GM18502 (cell line): ENCODE measurements at regions not wholly inside any gene's neighbourhood (a gene's known extent, or its start where the extent isn't known, plus 50 kb on each side); places are given as distances from the start of the nearest gene placed in this dataset.
"Not testable (repeated sequence)": the region's sequence is repeated elsewhere in the genome, so short reads cannot be mapped to it uniquely, and the experiment has no call there.

Experiments
- ATAC-seq: cut with Tn5 transposase; IDR thresholded peaks from one replicate; pipeline ENCODE4 v1.9.1; 2021; ENCODE audit warnings: mild to moderate bottlenecking; ENCODE audit not compliant: unreplicated experiment, poor library complexity

GRCh38 chr7:65613644-65614289, 240.1 kb downstream of the ZNF92 start:
- ATAC-seq, result not testable (repeated sequence)

GRCh38 chr7:65616111-65616510, 242.5 kb downstream of the ZNF92 start:
- ATAC-seq, result not testable (repeated sequence)

GRCh38 chr7:65620216-65620615, 246.6 kb downstream of the ZNF92 start:
- not testable (repeated sequence) for ATAC-seq

GRCh38 chr7:65621580-65622201, 248.0 kb downstream of the ZNF92 start:
- ATAC-seq, result not testable (repeated sequence)

GRCh38 chr7:65631236-65631635, 241.6 kb upstream of the VKORC1L1 start:
- ATAC-seq, result not testable (repeated sequence)

- ATAC-seq, result not testable (repeated sequence)
These were observed 239.1 kb upstream of the VKORC1L1 start for GRCh38 chr7:65633587-65634404.

GRCh38 chr7:65638918-65639317, 234.0 kb upstream of the VKORC1L1 start:
- ATAC-seq, result not testable (repeated sequence)

GRCh38 chr7:65639717-65640116, 233.2 kb upstream of the VKORC1L1 start:
- not testable (repeated sequence) for ATAC-seq

GRCh38 chr7:65643498-65643897, 229.4 kb upstream of the VKORC1L1 start:
- ATAC-seq, result not testable (repeated sequence)

- not testable (repeated sequence) for ATAC-seq
These were observed 225.5 kb upstream of the VKORC1L1 start for GRCh38 chr7:65647153-65647964.

- not testable (repeated sequence) for ATAC-seq
These were observed 221.7 kb upstream of the VKORC1L1 start for GRCh38 chr7:65651174-65651573.

- not testable (repeated sequence) for ATAC-seq
These were observed 220.9 kb upstream of the VKORC1L1 start for GRCh38 chr7:65651826-65652592.

GRCh38 chr7:65652669-65653068, 220.2 kb upstream of the VKORC1L1 start:
- not testable (repeated sequence) for ATAC-seq

GRCh38 chr7:65656494-65657188, 216.2 kb upstream of the VKORC1L1 start:
- not testable (repeated sequence) for ATAC-seq

GRCh38 chr7:65683362-65683761, 189.5 kb upstream of the VKORC1L1 start:
- not testable (repeated sequence) for ATAC-seq

GRCh38 chr7:65699026-65699714, 173.7 kb upstream of the VKORC1L1 start:
- not testable (repeated sequence) for ATAC-seq

- not testable (repeated sequence) for ATAC-seq
These were observed 173.0 kb upstream of the VKORC1L1 start for GRCh38 chr7:65699715-65700356.
